Prostate gland (tissue), 2 donors: ENCODE measurements at regions not wholly inside any gene's neighbourhood (a gene's known extent, or its start where the extent isn't known, plus 50 kb on each side); places are given as distances from the start of the nearest gene placed in this dataset.
"Not testable (repeated sequence)": the region's sequence is repeated elsewhere in the genome, so short reads cannot be mapped to it uniquely, and the experiment has no call there.

Source experiments
- CTCF ChIP-seq, 4 experiments: fragments of 200-600 bp in 2 of 4; fragments of 450-650 bp in 2 of 4; sonication (generic) in 2 of 4; IDR thresholded peaks; 1 replicate in 3 of 4; 2 replicates in 1 of 4; pipeline ENCODE4 v1.5.1; 2016 to 2019; ENCODE audit warnings: antibody characterized with exemption in 4 of 4, mild to moderate bottlenecking in 2 of 4, moderate library complexity in 2 of 4
- POLR2A ChIP-seq: fragments of 450-650 bp; IDR thresholded peaks from one replicate; pipeline ENCODE4 v1.6.1; 2016; ENCODE audit warnings: antibody characterized with exemption, mild to moderate bottlenecking

- TF ChIP-seq CTCF (IDR thresholded peaks at IDR 0.05); POLR2A: not testable (repeated sequence)
These were observed 250.9 kb upstream of the B3GALT2 start for GRCh38 chr1:193437333-193437732.
